Breast epithelium (tissue), 3 donors: ENCODE measurements at regions not wholly inside any gene's neighbourhood (a gene's known extent, or its start where the extent isn't known, plus 50 kb on each side); places are given as distances from the start of the nearest gene placed in this dataset.

Experiments used
- POLR2A ChIP-seq: fragments of 450-650 bp; IDR thresholded peaks from one replicate; pipeline ENCODE4 v1.6.1; 2016; ENCODE audit warnings: antibody characterized with exemption, mild to moderate bottlenecking, moderate library complexity
- POLR2AphosphoS5 ChIP-seq, 3 donors: sonication (generic); formaldehyde crosslinking; IDR thresholded peaks; one replicate each; pipeline ENCODE4 v1.6.1; 2017; ENCODE audit warnings: antibody characterized with exemption in 3 of 3
- TF ChIP-seq, protein P1 (sequence below), 3 donors: fragments of 450-650 bp; IDR thresholded peaks; one replicate each; pipeline ENCODE4 v1.5.1; 2016 to 2017; ENCODE audit warnings: antibody characterized with exemption in 3 of 3, mild to moderate bottlenecking in 3 of 3, moderate library complexity in 3 of 3

DNA sequence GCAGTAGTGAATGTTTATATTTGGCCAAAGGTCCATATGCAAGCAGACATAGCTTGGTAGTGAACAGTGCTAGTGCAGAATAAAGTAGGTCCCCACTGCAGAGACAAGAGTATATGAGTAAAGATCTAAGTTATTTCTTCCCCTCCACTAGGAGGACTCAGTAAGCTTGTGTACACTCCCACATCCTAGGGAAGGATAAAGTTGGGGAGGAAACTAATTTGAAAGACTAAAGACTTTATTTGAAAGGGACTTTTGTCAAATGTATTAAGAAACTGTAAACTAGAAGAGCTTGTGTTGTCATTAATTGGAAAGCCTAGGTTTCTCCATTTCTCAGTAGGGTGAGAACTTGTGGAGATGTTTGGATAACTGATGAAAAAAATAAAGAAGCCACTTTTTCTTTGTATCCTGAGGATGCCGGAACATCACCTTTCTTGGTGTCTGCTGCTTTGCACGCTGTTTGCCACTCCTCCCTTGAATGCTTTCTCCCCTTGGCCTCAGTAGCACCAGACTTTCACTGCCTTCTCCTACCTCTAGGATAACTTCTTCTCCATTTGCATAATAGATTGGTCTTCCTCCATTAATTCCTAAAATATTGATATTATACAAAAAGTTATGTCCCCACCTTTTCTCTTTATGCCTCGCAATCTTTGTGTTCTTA, 329.0 kb downstream of the PARP8 start:
- TF ChIP-seq, protein P1, sequence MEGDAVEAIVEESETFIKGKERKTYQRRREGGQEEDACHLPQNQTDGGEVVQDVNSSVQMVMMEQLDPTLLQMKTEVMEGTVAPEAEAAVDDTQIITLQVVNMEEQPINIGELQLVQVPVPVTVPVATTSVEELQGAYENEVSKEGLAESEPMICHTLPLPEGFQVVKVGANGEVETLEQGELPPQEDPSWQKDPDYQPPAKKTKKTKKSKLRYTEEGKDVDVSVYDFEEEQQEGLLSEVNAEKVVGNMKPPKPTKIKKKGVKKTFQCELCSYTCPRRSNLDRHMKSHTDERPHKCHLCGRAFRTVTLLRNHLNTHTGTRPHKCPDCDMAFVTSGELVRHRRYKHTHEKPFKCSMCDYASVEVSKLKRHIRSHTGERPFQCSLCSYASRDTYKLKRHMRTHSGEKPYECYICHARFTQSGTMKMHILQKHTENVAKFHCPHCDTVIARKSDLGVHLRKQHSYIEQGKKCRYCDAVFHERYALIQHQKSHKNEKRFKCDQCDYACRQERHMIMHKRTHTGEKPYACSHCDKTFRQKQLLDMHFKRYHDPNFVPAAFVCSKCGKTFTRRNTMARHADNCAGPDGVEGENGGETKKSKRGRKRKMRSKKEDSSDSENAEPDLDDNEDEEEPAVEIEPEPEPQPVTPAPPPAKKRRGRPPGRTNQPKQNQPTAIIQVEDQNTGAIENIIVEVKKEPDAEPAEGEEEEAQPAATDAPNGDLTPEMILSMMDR (IDR thresholded peaks at IDR 0.05) = no peak
- TF ChIP-seq POLR2A (no peak), POLR2AphosphoS5 (IDR thresholded peaks at IDR 0.05) (no peak)
